Astrocyte of the cerebellum (primary cell): ENCODE measurements at regions not wholly inside any gene's neighbourhood (a gene's known extent, or its start where the extent isn't known, plus 50 kb on each side); places are given as distances from the start of the nearest gene placed in this dataset.

Experiments used
- DNase-seq: peaks from one replicate; pipeline ENCODE4 v3.0.0-alpha.2; 2011; ENCODE audit warnings: low read depth
- H3K4me3 ChIP-seq: 2 replicates; pipeline ENCODE4 v1.5.1; 2011; ENCODE audit warnings: mild to moderate bottlenecking, low read depth, low read length, moderate library complexity
- CTCF ChIP-seq: IDR thresholded peaks from 2 replicates; pipeline ENCODE4 v1.5.1; 2012; ENCODE audit warnings: low read length, low read depth, moderate library complexity, mild to moderate bottlenecking; ENCODE audit errors: missing control alignments
- in situ Hi-C: cut with HindIII; loops from 2 replicates; pipeline ENCODE4 v1.10.0; 2017; ENCODE audit warnings: low sequenced_read_pairs

- in situ Hi-C loops = no loop called here
- no peak overlapping the region for H3K4me3 ChIP-seq
- no peak for TF ChIP-seq CTCF
- no peak for DNase-seq
These were observed 73.3 kb upstream of the PPP3CA start for GRCh38 chr4:101420661-101421060.

- H3K4me3 ChIP-seq = no peak overlapping the region
- peak; percentile 46 for DNase-seq
- TF ChIP-seq CTCF = no peak
- in situ Hi-C loops = no loop called here
These were observed 72.2 kb upstream of the PPP3CA start for GRCh38 chr4:101419336-101420135.

- in situ Hi-C loops = no loop called here
- DNase-seq = no peak
- TF ChIP-seq CTCF = no peak
- H3K4me3 ChIP-seq = no peak overlapping the region
These were observed 71.1 kb upstream of the PPP3CA start for GRCh38 chr4:101418466-101418865.

- TF ChIP-seq CTCF = no peak
- no peak overlapping the region for H3K4me3 ChIP-seq
- DNase-seq = peak; percentile 18
- in situ Hi-C loops = no loop called here
These were observed 70.7 kb upstream of the PPP3CA start for GRCh38 chr4:101418055-101418454.

GRCh38 chr4:101417046-101417445 lies 69.7 kb upstream of the PPP3CA start:
- in situ Hi-C loops = no loop called here
- H3K4me3 ChIP-seq = no peak overlapping the region
- DNase-seq = no peak
- no peak for TF ChIP-seq CTCF

- DNase-seq = no peak
- in situ Hi-C loops = no loop called here
- no peak for TF ChIP-seq CTCF
- H3K4me3 ChIP-seq = no peak overlapping the region
These were observed 68.6 kb upstream of the PPP3CA start for GRCh38 chr4:101415962-101416361.

- TF ChIP-seq CTCF = no peak
- in situ Hi-C loops = no loop called here
- H3K4me3 ChIP-seq = no peak overlapping the region
- DNase-seq = no peak
These were observed 67.2 kb upstream of the PPP3CA start for GRCh38 chr4:101414496-101414895.
